ENCODE measurements at regions not wholly inside any gene's neighbourhood (a gene's known extent, or its start where the extent isn't known, plus 50 kb on each side); places are given as distances from the start of the nearest gene placed in this dataset.

DNA sequence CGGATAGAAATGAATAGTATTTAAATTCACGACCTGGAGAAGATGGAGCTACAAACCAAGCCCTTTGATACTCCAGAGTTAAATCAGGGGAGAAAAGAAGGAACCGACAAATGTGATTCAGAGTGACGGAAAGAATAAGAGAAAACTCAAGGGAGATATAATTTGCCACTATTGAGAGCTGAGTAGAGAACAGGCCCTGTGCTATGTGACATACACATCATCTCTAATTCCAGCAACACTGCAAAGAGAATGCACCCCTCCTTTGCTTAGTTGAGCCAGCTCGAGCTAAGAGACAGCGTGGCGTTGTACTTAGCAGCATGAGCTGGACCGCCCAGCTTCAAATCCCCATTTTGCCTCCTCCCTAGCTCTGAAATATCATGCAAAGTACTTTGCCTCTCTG lies 266.4 kb upstream of the TENM3 start:
- Histone ChIP-seq H3K4me1 (ENCODE audit: insufficient read depth, low read length) (no peaks in the 10 kb centered on the region), H2AFZ (ENCODE audit: low read length) (no peak overlapping the region), H3K79me2 (ENCODE audit: insufficient read depth, low read length) (no peaks in the 10 kb centered on the region), H3K9me3 (ENCODE audit: low read length) (no peaks in the 10 kb centered on the region), H3K27me3 (ENCODE audit: control insufficient read depth in 1 of 2, insufficient read depth in 2 of 2, low read length in 2 of 2) (no peaks in the 10 kb centered on the region), H4K20me1 (ENCODE audit: insufficient read depth, low read length) (no peaks in the 10 kb centered on the region), H3K27ac (ENCODE audit: extremely low read length, insufficient read depth, low read length) (no peak overlapping the region), H3K9ac (ENCODE audit: insufficient read depth, low read depth, low read length) (no peak overlapping the region), H3K4me3 (replicated peaks in 1 of 3; ENCODE audit: insufficient read depth in 1 of 3, low read depth in 2 of 3, low read length in 3 of 3) (no peak overlapping the region), H3K4me2 (ENCODE audit: low read depth, low read length) (no peak overlapping the region), H3K36me3 (replicated peaks in 1 of 2; ENCODE audit: control insufficient read depth in 1 of 2, insufficient read depth in 2 of 2, low read length in 2 of 2) (no peaks in the 10 kb centered on the region)
- FAIRE-seq (no peak), DNase-seq (ENCODE audit: low spot score) (no peak), ATAC-seq (no peak)
- TF ChIP-seq NCOA1 (CRISPR knock-in tag; IDR thresholded peaks at IDR 0.05) (no peak), MATR3 (CRISPR knock-in tag; IDR thresholded peaks at IDR 0.05) (no peak), ZNF790 (CRISPR knock-in tag; IDR thresholded peaks at IDR 0.05; ENCODE audit: borderline replicate concordance) (no peak), ZNF747 (CRISPR knock-in tag; IDR thresholded peaks at IDR 0.05; ENCODE audit: borderline replicate concordance) (no peak), AHR (CRISPR knock-in tag; IDR thresholded peaks at IDR 0.05) (no peak), ZHX1 (CRISPR knock-in tag; IDR thresholded peaks at IDR 0.05; ENCODE audit: low read depth) (no peak), CREB1 (IDR thresholded peaks at IDR 0.05) (no peak), CREB1 (CRISPR knock-in tag; IDR thresholded peaks at IDR 0.05) (no peak), DR1 (CRISPR knock-in tag; IDR thresholded peaks at IDR 0.05) (no peak), ZNF816 (CRISPR knock-in tag; IDR thresholded peaks at IDR 0.05; ENCODE audit: borderline replicate concordance) (no peak)
- intact Hi-C loops (cut with micrococcal nuclease; ENCODE audit: unreplicated experiment) (no loop called here), in situ Hi-C loops (cut with HindIII; ENCODE audit: extremely low pct_ligation_motif_present, low pct_unique_long_range_greater_than_20kb) (no loop called here)
- 7% methylated on average over 8 of the region's 8 CpGs for WGBS (ENCODE audit: low lambda C conversion rate)
- no TSS peak for BruUV-seq (replicated peaks)
- POLR2A ChIA-PET: no interaction called here
- CTCF ChIA-PET (ENCODE audit: low intra/inter-chr PET ratio, low total read pairs): no interaction called here

Measured in HepG2 (cell line).